ENCODE measurements at regions not wholly inside any gene's neighbourhood (a gene's known extent, or its start where the extent isn't known, plus 50 kb on each side); places are given as distances from the start of the nearest gene placed in this dataset.

DNA sequence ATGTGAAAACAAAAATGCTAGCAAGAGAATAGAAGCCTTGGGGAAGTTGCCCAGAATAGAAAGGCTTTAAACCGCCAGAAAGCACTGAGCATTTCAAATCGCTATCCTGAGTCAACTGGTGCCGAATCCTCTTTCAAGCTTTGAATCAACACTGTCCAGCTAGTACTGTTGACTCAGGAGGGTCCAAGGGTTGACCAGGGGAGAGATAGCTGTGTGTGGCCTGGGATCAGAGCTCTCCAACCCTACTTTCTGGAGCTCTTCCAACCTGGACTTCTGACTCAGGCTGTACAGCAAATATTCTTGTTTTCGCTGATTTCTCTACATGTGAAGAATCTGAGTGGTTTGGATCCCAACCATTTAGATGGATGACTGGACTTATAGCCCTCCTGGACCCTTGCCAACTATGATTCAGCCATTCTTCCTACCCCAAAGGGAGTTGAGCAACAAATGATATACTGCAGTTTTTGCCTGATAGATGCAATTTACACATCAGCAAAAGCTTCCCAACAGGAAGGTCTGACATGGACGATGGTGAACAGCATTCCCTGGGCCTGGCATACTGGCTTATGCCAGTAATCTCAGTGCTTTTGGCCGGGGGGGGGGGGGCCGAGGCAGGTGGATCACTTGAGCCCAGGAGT, 154.0 kb upstream of the SDK2 start (continued):
- TF ChIP-seq ZSCAN31 (CRISPR knock-in tag; IDR thresholded peaks at IDR 0.05; ENCODE audit: low read depth) (peak; percentile 77; the same call in 1 of the 2 replicates), XBP1 (CRISPR knock-in tag; IDR thresholded peaks at IDR 0.05) (peak; percentile 31; the same call in 1 of the 2 replicates), THAP8 (CRISPR knock-in tag; IDR thresholded peaks at IDR 0.05; ENCODE audit: borderline replicate concordance) (no peak), SIX1 (CRISPR knock-in tag; IDR thresholded peaks at IDR 0.05; ENCODE audit: borderline replicate concordance) (peak; percentile 78; the same call in 1 of the 2 replicates), ZNF839 (CRISPR knock-in tag; IDR thresholded peaks at IDR 0.05; ENCODE audit: borderline replicate concordance) (no peak), BCL3 (CRISPR knock-in tag; IDR thresholded peaks at IDR 0.05) (peak; percentile 65; the same call in 1 of the 2 replicates), JUND (CRISPR knock-in tag; IDR thresholded peaks at IDR 0.05) (peak; percentile 92), ZFP37 (CRISPR knock-in tag; IDR thresholded peaks at IDR 0.05; ENCODE audit: borderline replicate concordance) (no peak), ZKSCAN5 (CRISPR knock-in tag; IDR thresholded peaks at IDR 0.05) (peak; percentile 2; the same call in 1 of the 2 replicates), TEAD3 (CRISPR knock-in tag; optimal IDR thresholded peaks at IDR 0.05; ENCODE audit: borderline replicate concordance) (peak; percentile 83), ZNF614 (CRISPR knock-in tag; IDR thresholded peaks at IDR 0.05; ENCODE audit: borderline replicate concordance) (peak; percentile 68; the same call in 1 of the 2 replicates), PAF1 (CRISPR knock-in tag; IDR thresholded peaks at IDR 0.05) (no peak), ZNF891 (CRISPR knock-in tag; IDR thresholded peaks at IDR 0.05) (no peak)
- TF ChIP-seq, protein P1, sequence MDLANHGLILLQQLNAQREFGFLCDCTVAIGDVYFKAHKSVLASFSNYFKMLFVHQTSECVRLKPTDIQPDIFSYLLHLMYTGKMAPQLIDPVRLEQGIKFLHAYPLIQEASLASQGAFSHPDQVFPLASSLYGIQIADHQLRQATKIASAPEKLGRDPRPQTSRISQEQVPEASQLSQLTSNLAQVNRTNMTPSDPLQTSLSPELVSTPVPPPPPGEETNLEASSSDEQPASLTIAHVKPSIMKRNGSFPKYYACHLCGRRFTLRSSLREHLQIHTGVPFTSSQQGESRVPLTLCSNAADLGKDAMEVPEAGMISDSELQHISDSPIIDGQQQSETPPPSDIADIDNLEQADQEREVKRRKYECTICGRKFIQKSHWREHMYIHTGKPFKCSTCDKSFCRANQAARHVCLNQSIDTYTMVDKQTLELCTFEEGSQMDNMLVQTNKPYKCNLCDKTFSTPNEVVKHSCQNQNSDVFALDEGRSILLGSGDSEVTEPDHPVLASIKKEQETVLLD (CRISPR knock-in tag; IDR thresholded peaks at IDR 0.05; ENCODE audit: low read depth): no peak
- TF ChIP-seq, protein P2, sequence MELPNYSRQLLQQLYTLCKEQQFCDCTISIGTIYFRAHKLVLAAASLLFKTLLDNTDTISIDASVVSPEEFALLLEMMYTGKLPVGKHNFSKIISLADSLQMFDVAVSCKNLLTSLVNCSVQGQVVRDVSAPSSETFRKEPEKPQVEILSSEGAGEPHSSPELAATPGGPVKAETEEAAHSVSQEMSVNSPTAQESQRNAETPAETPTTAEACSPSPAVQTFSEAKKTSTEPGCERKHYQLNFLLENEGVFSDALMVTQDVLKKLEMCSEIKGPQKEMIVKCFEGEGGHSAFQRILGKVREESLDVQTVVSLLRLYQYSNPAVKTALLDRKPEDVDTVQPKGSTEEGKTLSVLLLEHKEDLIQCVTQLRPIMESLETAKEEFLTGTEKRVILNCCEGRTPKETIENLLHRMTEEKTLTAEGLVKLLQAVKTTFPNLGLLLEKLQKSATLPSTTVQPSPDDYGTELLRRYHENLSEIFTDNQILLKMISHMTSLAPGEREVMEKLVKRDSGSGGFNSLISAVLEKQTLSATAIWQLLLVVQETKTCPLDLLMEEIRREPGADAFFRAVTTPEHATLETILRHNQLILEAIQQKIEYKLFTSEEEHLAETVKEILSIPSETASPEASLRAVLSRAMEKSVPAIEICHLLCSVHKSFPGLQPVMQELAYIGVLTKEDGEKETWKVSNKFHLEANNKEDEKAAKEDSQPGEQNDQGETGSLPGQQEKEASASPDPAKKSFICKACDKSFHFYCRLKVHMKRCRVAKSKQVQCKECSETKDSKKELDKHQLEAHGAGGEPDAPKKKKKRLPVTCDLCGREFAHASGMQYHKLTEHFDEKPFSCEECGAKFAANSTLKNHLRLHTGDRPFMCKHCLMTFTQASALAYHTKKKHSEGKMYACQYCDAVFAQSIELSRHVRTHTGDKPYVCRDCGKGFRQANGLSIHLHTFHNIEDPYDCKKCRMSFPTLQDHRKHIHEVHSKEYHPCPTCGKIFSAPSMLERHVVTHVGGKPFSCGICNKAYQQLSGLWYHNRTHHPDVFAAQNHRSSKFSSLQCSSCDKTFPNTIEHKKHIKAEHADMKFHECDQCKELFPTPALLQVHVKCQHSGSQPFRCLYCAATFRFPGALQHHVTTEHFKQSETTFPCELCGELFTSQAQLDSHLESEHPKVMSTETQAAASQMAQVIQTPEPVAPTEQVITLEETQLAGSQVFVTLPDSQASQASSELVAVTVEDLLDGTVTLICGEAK (IDR thresholded peaks at IDR 0.05): no peak
- TF ChIP-seq, protein P2 (CRISPR knock-in tag; IDR thresholded peaks at IDR 0.05): peak; percentile 81; the same call in 1 of the 2 replicates

All from HepG2 (cell line).